ENCODE measurements at regions not wholly inside any gene's neighbourhood (a gene's known extent, or its start where the extent isn't known, plus 50 kb on each side); places are given as distances from the start of the nearest gene placed in this dataset.

DNA sequence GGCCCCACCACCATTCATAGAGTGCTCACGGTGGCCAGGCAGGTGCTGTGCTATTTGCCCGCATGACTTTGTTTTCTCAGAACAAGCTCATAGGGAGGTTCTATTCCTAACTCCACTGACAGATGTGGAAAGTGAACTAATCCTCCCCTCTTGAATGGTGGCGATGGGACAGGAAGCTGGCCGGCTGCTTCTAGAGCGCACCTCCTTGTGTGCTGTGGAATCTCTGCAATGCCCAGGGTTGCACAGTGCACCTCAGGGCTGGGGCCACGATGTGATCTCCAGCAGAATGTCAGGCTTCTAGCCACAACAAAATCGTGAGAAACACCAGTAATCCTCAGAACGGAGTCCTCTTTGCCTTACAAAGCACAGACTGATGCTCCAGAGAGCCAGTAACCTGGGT, 53.8 kb upstream of the SLC22A23 start:
- TF ChIP-seq POLR2A (IDR thresholded peaks at IDR 0.05): no peak
- TF ChIP-seq, protein P1, sequence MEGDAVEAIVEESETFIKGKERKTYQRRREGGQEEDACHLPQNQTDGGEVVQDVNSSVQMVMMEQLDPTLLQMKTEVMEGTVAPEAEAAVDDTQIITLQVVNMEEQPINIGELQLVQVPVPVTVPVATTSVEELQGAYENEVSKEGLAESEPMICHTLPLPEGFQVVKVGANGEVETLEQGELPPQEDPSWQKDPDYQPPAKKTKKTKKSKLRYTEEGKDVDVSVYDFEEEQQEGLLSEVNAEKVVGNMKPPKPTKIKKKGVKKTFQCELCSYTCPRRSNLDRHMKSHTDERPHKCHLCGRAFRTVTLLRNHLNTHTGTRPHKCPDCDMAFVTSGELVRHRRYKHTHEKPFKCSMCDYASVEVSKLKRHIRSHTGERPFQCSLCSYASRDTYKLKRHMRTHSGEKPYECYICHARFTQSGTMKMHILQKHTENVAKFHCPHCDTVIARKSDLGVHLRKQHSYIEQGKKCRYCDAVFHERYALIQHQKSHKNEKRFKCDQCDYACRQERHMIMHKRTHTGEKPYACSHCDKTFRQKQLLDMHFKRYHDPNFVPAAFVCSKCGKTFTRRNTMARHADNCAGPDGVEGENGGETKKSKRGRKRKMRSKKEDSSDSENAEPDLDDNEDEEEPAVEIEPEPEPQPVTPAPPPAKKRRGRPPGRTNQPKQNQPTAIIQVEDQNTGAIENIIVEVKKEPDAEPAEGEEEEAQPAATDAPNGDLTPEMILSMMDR (IDR thresholded peaks at IDR 0.05): no peak
